GF-D8 (cell line): ENCODE measurements at regions not wholly inside any gene's neighbourhood (a gene's known extent, or its start where the extent isn't known, plus 50 kb on each side); places are given as distances from the start of the nearest gene placed in this dataset.

Experiments used
- DNase-seq: peaks from one replicate; lab custom pipeline; 2025; lab: John Stamatoyannopoulos, UW

- DNase-seq, result peak; percentile 28
Observed at GRCh38 chr20:39700528-39700927, 738.4 kb downstream of the DHX35 start.

- no peak for DNase-seq
Observed at GRCh38 chr20:39699166-39699725, 737.1 kb downstream of the DHX35 start.

- no peak for DNase-seq
Observed at GRCh38 chr20:39698752-39699151, 736.6 kb downstream of the DHX35 start.

GRCh38 chr20:39691151-39691862, 729.2 kb downstream of the DHX35 start:
- no peak for DNase-seq

- DNase-seq, result no peak
Observed at GRCh38 chr20:39676857-39677391, 714.8 kb downstream of the DHX35 start.

GRCh38 chr20:39676241-39676640, 714.1 kb downstream of the DHX35 start:
- DNase-seq, result no peak

GRCh38 chr20:39674842-39675241, 712.7 kb downstream of the DHX35 start:
- no peak for DNase-seq

- DNase-seq, result no peak
Observed at GRCh38 chr20:39670988-39671387, 708.8 kb downstream of the DHX35 start.

GRCh38 chr20:39669659-39670058, 707.5 kb downstream of the DHX35 start:
- no peak for DNase-seq

GRCh38 chr20:39668038-39668437, 705.9 kb downstream of the DHX35 start:
- DNase-seq, result no peak

- no peak for DNase-seq
Observed at GRCh38 chr20:39661833-39662232, 699.7 kb downstream of the DHX35 start.

- no peak for DNase-seq
Observed at GRCh38 chr20:39660965-39661364, 698.8 kb downstream of the DHX35 start.

GRCh38 chr20:39660226-39660625, 698.1 kb downstream of the DHX35 start:
- no peak for DNase-seq

GRCh38 chr20:39658662-39659409, 696.7 kb downstream of the DHX35 start:
- DNase-seq, result no peak

GRCh38 chr20:39654171-39654570, 692.0 kb downstream of the DHX35 start:
- DNase-seq, result no peak

- no peak for DNase-seq
Observed at GRCh38 chr20:39651645-39652325, 689.6 kb downstream of the DHX35 start.

- no peak for DNase-seq
Observed at GRCh38 chr20:39646874-39647413, 684.8 kb downstream of the DHX35 start.

GRCh38 chr20:39645131-39645530, 683.0 kb downstream of the DHX35 start:
- DNase-seq, result no peak

GRCh38 chr20:39643292-39643691, 681.1 kb downstream of the DHX35 start:
- DNase-seq, result no peak

GRCh38 chr20:39641423-39641822, 679.3 kb downstream of the DHX35 start:
- DNase-seq, result no peak

GRCh38 chr20:39640147-39640546, 678.0 kb downstream of the DHX35 start:
- DNase-seq, result no peak

GRCh38 chr20:39638731-39639130, 676.6 kb downstream of the DHX35 start:
- no peak for DNase-seq
